ENCODE measurements at regions not wholly inside any gene's neighbourhood (a gene's known extent, or its start where the extent isn't known, plus 50 kb on each side); places are given as distances from the start of the nearest gene placed in this dataset.
A peak's percentile ranks its signal among the peaks of the same experiment; 100 is the strongest.

DNA sequence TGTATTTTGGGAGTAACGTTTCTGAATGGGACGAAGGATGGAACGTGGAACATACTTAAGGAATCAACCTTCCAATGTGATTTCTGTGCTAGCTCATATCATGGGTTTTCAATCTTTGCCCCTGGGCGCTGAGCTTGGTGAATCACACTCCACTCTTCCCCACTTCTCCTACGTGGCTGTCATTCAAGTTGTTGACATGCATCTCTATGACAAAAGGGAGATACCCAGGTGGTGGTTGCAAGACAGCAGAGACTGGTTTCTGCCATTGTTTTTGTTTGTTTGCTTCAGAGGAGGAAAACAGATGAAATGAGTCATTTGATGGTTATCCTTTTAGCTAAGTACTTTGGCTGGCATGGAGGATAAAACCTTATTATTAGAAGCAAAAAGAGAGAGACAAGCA is 573.9 kb downstream of the GATA3 start:
- Histone ChIP-seq H3K27me3 (ENCODE audit: insufficient read depth, low read length) (no peaks in the 10 kb centered on the region), H3K4me2 (ENCODE audit: low read length) (no peak overlapping the region), H4K8ac (ENCODE audit: low read depth, low read length) (no peak overlapping the region), H3K36me3 (ENCODE audit: control insufficient read depth in 1 of 2, insufficient read depth in 2 of 2, low read length in 2 of 2) (no peaks in the 10 kb centered on the region), H2AFZ (ENCODE audit: insufficient read depth, low read length, poor library complexity) (no peak overlapping the region), H3K4me3 (ENCODE audit: low read depth, low read length) (no peak overlapping the region), H4K12ac (ENCODE audit: low read depth, low read length) (no peak overlapping the region), H3K9me3 (ENCODE audit: insufficient read depth, low read depth, low read length) (no peaks in the 10 kb centered on the region), H4K91ac (ENCODE audit: low read depth, low read length) (no peak overlapping the region), H3K14ac (ENCODE audit: low read length) (no peak overlapping the region), H3K23ac (ENCODE audit: low read length) (no peak overlapping the region), H3K9ac (ENCODE audit: low read length) (no peak overlapping the region), H3K79me2 (ENCODE audit: control insufficient read depth, insufficient read depth, low read length, poor library complexity) (no peaks in the 10 kb centered on the region), H2BK12ac (ENCODE audit: low read length) (no peak overlapping the region), H3K4me1 (ENCODE audit: control insufficient read depth in 1 of 2, insufficient read depth in 2 of 2, low read length in 2 of 2) (no peaks in the 10 kb centered on the region), H3K27ac (ENCODE audit: low read depth, low read length) (no peak overlapping the region), H3K4ac (ENCODE audit: low read depth, low read length) (no peak overlapping the region), H2BK120ac (ENCODE audit: insufficient read depth, low read length, poor library complexity) (no peak overlapping the region), H3K18ac (ENCODE audit: low read length) (no peak overlapping the region), H2BK5ac (ENCODE audit: low read depth, low read length, poor library complexity) (no peak overlapping the region), H3K79me1 (ENCODE audit: low read length) (no peaks in the 10 kb centered on the region), H2AK5ac (ENCODE audit: low read length) (no peak overlapping the region)
- WGBS (ENCODE audit: extremely low coverage, insufficient coverage, insufficient read length) = no CpG with 5 or more reads among the region's 5 CpGs
- DNase-seq = peak; percentile 95 to 99

DNA sequence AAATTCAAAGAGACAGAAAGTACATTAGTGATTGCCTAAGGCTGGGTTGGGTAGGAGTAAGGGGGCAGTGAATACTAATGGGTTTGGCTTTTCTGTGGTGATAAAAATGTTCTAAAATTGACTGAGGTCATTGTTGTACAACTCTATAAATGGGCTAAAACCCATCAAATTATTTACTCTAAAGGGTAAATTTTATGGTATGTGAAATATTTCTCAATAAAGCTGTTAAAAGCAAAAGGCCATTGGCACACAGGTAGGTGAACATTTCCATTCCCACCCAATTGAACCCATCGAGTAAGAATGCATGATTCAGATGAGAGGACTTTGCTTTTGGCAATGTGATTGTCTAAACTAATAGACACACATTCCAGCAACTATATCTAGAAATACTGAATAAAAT is 579.4 kb downstream of the GATA3 start:
- no peak overlapping the region for H3K23ac ChIP-seq (ENCODE audit: low read length)
- no peak overlapping the region for H3K4me3 ChIP-seq (ENCODE audit: low read depth, low read length)
- no peaks in the 10 kb centered on the region for H3K9me3 ChIP-seq (ENCODE audit: insufficient read depth, low read depth, low read length)
- no peak overlapping the region for H3K4ac ChIP-seq (ENCODE audit: low read depth, low read length)
- H3K27me3 ChIP-seq (ENCODE audit: insufficient read depth, low read length) = no peaks in the 10 kb centered on the region
- no peak overlapping the region for H4K91ac ChIP-seq (ENCODE audit: low read depth, low read length)
- H4K12ac ChIP-seq (ENCODE audit: low read depth, low read length) = no peak overlapping the region
- no peak overlapping the region for H4K8ac ChIP-seq (ENCODE audit: low read depth, low read length)
- H3K14ac ChIP-seq (ENCODE audit: low read length) = no peak overlapping the region
- H3K79me1 ChIP-seq (ENCODE audit: low read length) = peaks cover 3% of the 10 kb centered on the region
- no peaks in the 10 kb centered on the region for H3K36me3 ChIP-seq (ENCODE audit: control insufficient read depth in 1 of 2, insufficient read depth in 2 of 2, low read length in 2 of 2)
- no peak overlapping the region for H2AK5ac ChIP-seq (ENCODE audit: low read length)
- H3K9ac ChIP-seq (ENCODE audit: low read length) = no peak overlapping the region
- peak in 1 of 2 donors; percentile 34 for DNase-seq
- no peak overlapping the region for H2BK5ac ChIP-seq (ENCODE audit: low read depth, low read length, poor library complexity)
- no peak overlapping the region for H3K27ac ChIP-seq (ENCODE audit: low read depth, low read length)
- H2BK12ac ChIP-seq (ENCODE audit: low read length) = no peak overlapping the region
- H2AFZ ChIP-seq (ENCODE audit: insufficient read depth, low read length, poor library complexity) = no peak overlapping the region
- H2BK120ac ChIP-seq (ENCODE audit: insufficient read depth, low read length, poor library complexity) = no peak overlapping the region
- no peak overlapping the region for H3K18ac ChIP-seq (ENCODE audit: low read length)
- no peak overlapping the region for H3K4me2 ChIP-seq (ENCODE audit: low read length)
- peaks cover under 1% of the 10 kb centered on the region in 2 experiments for H3K4me1 ChIP-seq (ENCODE audit: control insufficient read depth in 1 of 2, insufficient read depth in 2 of 2, low read length in 2 of 2)
- peaks cover under 1% of the 10 kb centered on the region for H3K79me2 ChIP-seq (ENCODE audit: control insufficient read depth, insufficient read depth, low read length, poor library complexity)
- no CpG with 5 or more reads among the region's 1 CpG for WGBS (ENCODE audit: extremely low coverage, insufficient coverage, insufficient read length)

DNA sequence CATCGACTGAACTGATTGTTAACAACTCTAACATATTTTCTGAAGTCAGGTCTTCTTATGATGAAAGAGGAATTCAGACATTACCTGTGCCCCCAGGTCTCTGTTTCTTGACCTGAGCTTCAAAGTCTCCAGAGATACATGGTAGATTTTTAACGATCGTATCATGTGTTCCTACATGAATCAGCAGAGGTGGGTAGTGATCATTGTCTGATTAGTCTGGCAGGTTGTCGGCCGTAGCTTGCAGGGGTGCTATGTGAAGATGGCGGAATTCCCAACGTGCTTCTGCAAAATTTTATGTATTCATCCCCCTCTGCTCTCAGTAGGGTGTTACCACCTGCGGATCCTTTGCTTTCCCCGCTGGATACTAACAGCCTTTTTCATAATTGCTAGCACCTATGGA is 581.9 kb downstream of the GATA3 start:
- peak; percentile 74 to 89 for DNase-seq
- Histone ChIP-seq H3K27me3 (ENCODE audit: insufficient read depth, low read length) (no peaks in the 10 kb centered on the region), H2AFZ (ENCODE audit: insufficient read depth, low read length, poor library complexity) (no peak overlapping the region)

DNA sequence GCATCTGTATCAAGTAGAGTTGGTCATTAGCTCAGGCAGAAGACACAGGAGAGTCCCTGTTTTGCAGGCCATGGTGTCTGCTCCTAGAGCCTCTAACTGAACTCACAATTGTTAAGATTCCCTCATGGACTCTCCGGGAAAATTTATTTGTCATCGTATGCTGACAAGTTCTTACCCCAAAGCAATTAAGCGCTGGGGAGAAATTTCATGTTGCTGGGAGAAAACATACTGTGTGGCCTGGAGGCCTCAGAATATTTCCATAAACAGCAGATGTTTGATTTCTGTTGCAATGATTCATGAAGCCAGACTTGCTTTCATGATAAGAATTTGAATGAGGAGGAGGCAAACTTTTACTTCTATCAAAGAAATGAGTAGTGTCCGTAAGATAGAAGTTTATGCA is 583.2 kb downstream of the GATA3 start:
- Histone ChIP-seq H3K9me3 (ENCODE audit: insufficient read depth, low read depth, low read length) (peaks cover 2% of the 10 kb centered on the region), H3K14ac (ENCODE audit: low read length) (no peak overlapping the region), H2AFZ (ENCODE audit: insufficient read depth, low read length, poor library complexity) (no peak overlapping the region), H3K9ac (ENCODE audit: low read length) (no peak overlapping the region), H4K12ac (ENCODE audit: low read depth, low read length) (no peak overlapping the region), H3K23ac (ENCODE audit: low read length) (no peak overlapping the region), H3K4me2 (ENCODE audit: low read length) (no peak overlapping the region), H3K79me2 (ENCODE audit: control insufficient read depth, insufficient read depth, low read length, poor library complexity) (peaks cover 2% of the 10 kb centered on the region), H3K36me3 (ENCODE audit: control insufficient read depth in 1 of 2, insufficient read depth in 2 of 2, low read length in 2 of 2) (no peaks in the 10 kb centered on the region), H3K4me3 (ENCODE audit: low read depth, low read length) (no peak overlapping the region), H2BK12ac (ENCODE audit: low read length) (no peak overlapping the region), H3K27me3 (ENCODE audit: insufficient read depth, low read length) (no peaks in the 10 kb centered on the region), H3K18ac (ENCODE audit: low read length) (no peak overlapping the region), H2AK5ac (ENCODE audit: low read length) (no peak overlapping the region), H3K79me1 (ENCODE audit: low read length) (peaks cover 5% of the 10 kb centered on the region), H4K91ac (ENCODE audit: low read depth, low read length) (no peak overlapping the region), H3K27ac (ENCODE audit: low read depth, low read length) (no peak overlapping the region), H2BK5ac (ENCODE audit: low read depth, low read length, poor library complexity) (no peak overlapping the region), H3K4ac (ENCODE audit: low read depth, low read length) (no peak overlapping the region), H3K4me1 (ENCODE audit: control insufficient read depth in 1 of 2, insufficient read depth in 2 of 2, low read length in 2 of 2) (peaks cover 2 to 4% of the 10 kb centered on the region in 2 experiments), H4K8ac (ENCODE audit: low read depth, low read length) (no peak overlapping the region), H2BK120ac (ENCODE audit: insufficient read depth, low read length, poor library complexity) (no peak overlapping the region)
- WGBS (ENCODE audit: extremely low coverage, insufficient coverage, insufficient read length) = no CpG with 5 or more reads among the region's 4 CpGs
- DNase-seq = peak; percentile 53 to 80

More for the DNA sequence above, 581.9 kb downstream of the GATA3 start:
- no CpG with 5 or more reads among the region's 9 CpGs for WGBS (ENCODE audit: extremely low coverage, insufficient coverage, insufficient read length)
- Histone ChIP-seq H3K14ac (ENCODE audit: low read length) (no peak overlapping the region), H3K36me3 (ENCODE audit: control insufficient read depth in 1 of 2, insufficient read depth in 2 of 2, low read length in 2 of 2) (no peaks in the 10 kb centered on the region), H4K12ac (ENCODE audit: low read depth, low read length) (no peak overlapping the region), H3K27ac (ENCODE audit: low read depth, low read length) (no peak overlapping the region), H4K8ac (ENCODE audit: low read depth, low read length) (no peak overlapping the region), H3K4me1 (ENCODE audit: control insufficient read depth in 1 of 2, insufficient read depth in 2 of 2, low read length in 2 of 2) (peaks cover 2 to 4% of the 10 kb centered on the region in 2 experiments), H3K9ac (ENCODE audit: low read length) (no peak overlapping the region), H3K4me2 (ENCODE audit: low read length) (no peak overlapping the region), H3K79me2 (ENCODE audit: control insufficient read depth, insufficient read depth, low read length, poor library complexity) (peaks cover 2% of the 10 kb centered on the region), H3K79me1 (ENCODE audit: low read length) (peaks cover 5% of the 10 kb centered on the region), H2BK120ac (ENCODE audit: insufficient read depth, low read length, poor library complexity) (no peak overlapping the region), H4K91ac (ENCODE audit: low read depth, low read length) (no peak overlapping the region), H3K18ac (ENCODE audit: low read length) (no peak overlapping the region), H3K23ac (ENCODE audit: low read length) (no peak overlapping the region), H2AK5ac (ENCODE audit: low read length) (no peak overlapping the region), H3K4me3 (ENCODE audit: low read depth, low read length) (no peak overlapping the region), H2BK5ac (ENCODE audit: low read depth, low read length, poor library complexity) (no peak overlapping the region), H2BK12ac (ENCODE audit: low read length) (no peak overlapping the region), H3K4ac (ENCODE audit: low read depth, low read length) (no peak overlapping the region), H3K9me3 (ENCODE audit: insufficient read depth, low read depth, low read length) (no peaks in the 10 kb centered on the region)
